ENCODE measurements at regions not wholly inside any gene's neighbourhood (a gene's known extent, or its start where the extent isn't known, plus 50 kb on each side); places are given as distances from the start of the nearest gene placed in this dataset.
"Not testable (repeated sequence)": the region's sequence is repeated elsewhere in the genome, so short reads cannot be mapped to it uniquely, and the experiment has no call there.

GRCh38 chr5:106121972-106122605 lies 1548.6 kb downstream of the EFNA5 start:
- no peak for DNase-seq (ENCODE audit: low spot score)

- DNase-seq (ENCODE audit: low spot score): no peak
Observed at GRCh38 chr5:106116682-106117081, 1554.1 kb downstream of the EFNA5 start.

DNA sequence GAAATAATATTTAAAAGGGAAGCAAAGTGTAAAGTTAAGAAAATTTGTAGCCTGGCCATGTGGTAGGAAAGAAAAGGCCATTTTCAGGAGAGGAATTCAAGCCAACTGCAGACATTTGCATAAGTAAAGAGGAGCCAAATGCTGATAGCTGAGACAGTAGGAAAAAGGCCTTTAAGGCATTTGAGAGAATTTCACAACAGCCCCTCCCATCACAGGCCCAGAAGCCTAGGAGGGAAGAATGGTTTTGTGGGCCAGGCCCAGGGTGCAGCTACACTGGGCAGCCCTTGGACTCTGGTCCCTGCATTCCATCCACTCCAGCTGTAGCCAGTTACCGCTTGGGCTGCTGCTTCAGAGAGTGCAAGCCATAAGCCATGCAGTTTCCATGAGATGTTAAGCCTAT lies 1556.8 kb downstream of the EFNA5 start:
- DNase-seq (ENCODE audit: low spot score): no peak

GRCh38 chr5:106106384-106106783 lies 1564.4 kb downstream of the EFNA5 start:
- no peak for DNase-seq (ENCODE audit: low spot score)

DNA sequence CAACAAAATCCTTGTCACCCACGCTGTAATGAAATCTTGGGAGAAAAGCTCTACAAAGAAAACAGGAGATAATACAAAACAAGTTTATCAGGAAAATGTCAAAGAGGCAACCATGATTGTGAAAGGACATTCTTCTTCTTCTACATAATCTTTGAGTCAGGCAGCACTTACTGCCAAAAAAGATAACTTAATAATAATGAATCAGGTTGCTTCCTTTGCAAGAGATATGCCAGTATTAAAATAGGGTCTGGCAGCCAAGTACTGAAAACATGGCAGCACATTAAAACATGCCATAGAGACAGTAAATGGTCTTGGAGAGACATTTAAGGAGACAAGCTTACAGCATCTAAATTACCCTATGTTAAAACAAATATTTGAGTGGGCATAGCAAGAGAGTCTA lies 1573.4 kb downstream of the EFNA5 start:
- no peak for DNase-seq (ENCODE audit: low spot score)

- DNase-seq (ENCODE audit: low spot score): no peak
Observed at GRCh38 chr5:106094839-106095238, 1575.9 kb downstream of the EFNA5 start.

GRCh38 chr5:106094204-106094607 lies 1576.5 kb downstream of the EFNA5 start:
- no peak for DNase-seq (ENCODE audit: low spot score)

DNA sequence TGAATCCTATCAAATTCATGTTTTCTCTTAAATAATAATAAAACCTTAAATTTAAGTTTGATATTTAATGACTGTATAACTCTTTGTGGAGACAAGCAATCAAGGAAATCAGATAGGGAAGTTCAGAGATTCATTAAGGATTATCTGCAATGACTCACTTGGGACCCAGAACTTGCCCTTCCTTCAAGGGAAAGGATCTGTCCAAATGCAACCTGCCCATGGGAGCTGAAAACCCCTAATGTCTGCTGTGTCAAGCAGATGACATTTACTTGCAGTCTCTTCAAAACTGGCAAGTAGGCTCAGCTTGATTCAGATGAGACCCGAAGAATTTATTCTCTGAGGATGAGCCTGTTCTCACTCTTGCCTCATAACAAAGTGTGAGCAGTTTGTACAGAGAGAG lies 1577.6 kb downstream of the EFNA5 start:
- DNase-seq (ENCODE audit: low spot score): no peak

DNA sequence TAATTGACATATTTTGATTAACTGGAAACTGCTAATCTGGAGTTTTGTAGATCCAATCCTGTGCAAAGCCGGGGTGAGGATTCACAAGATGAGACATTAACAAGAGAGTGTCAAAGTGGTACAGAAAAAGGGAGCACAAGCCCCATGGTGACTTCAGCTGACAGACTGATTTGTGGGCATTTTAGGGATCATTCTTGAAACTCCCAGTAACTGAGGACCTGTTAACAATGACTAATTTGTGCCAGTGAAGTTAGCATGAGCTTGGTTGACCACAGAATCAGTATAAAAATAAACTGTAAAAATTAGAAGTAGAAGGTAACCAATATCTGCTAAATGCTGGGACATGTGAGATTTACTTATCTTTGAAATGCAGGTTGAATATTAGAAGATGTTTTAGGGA lies 1578.3 kb downstream of the EFNA5 start:
- no peak for DNase-seq (ENCODE audit: low spot score)

DNA sequence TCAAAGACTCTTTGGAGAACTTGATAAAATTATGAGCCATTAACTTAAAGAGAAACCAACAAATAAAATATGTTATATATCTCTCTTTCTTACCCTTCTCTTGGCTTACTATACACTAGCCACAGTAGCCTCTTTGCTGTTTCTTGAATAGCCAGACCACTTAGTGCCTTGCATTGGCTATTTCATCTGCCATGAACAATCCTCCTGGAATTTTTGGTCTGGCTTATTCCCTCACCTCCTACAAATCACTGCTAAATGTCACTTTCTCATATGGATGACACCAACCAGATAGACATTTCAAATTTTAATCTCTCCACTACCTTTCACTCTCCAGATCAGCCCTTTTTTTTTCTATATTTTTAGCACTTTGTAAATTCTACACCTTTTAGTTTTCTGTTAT lies 1581.7 kb downstream of the EFNA5 start:
- no peak for DNase-seq (ENCODE audit: low spot score)

GRCh38 chr5:106088462-106088861 lies 1582.3 kb downstream of the EFNA5 start:
- no peak for DNase-seq (ENCODE audit: low spot score)

GRCh38 chr5:106086352-106086751 lies 1584.4 kb downstream of the EFNA5 start:
- no peak for DNase-seq (ENCODE audit: low spot score)

DNA sequence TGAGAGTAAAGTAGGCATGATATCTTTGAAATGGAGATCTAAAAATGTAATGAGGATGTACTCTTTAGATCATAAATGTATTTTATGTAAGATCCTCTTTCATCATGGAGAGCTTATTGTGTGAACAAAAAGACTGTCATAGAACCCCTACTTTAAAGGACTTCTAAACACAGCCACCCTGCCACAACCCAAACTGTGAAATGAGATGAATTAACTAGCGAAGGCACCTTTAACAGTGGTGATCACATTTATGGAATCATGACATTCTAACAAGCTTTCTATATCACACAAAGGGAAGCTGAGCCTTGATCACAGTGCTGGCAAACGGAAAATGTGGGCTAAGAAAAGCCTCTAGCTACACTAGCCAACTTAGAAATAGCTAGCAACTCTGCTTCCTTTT lies 1585.2 kb downstream of the EFNA5 start:
- DNase-seq (ENCODE audit: low spot score): no peak

DNA sequence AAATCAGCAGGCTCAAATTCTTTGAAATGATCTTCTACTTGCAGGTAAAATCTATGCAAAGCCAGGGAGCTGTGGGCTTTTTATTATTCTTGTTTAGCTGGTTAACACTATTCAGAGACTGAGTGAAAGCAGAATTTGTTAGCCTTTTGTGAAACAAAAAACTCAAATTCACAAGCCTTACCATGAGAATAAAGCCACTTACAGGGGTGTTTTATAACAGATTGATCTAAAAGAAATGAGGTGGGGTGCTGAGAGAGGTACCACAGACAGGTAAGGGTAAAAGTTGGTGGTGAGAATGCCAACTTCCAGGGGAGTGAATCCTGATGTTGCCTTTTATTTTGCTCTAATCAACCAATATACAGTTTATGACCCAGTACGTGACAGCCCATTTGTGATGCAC lies 1585.6 kb downstream of the EFNA5 start:
- DNase-seq (ENCODE audit: low spot score): no peak

DNA sequence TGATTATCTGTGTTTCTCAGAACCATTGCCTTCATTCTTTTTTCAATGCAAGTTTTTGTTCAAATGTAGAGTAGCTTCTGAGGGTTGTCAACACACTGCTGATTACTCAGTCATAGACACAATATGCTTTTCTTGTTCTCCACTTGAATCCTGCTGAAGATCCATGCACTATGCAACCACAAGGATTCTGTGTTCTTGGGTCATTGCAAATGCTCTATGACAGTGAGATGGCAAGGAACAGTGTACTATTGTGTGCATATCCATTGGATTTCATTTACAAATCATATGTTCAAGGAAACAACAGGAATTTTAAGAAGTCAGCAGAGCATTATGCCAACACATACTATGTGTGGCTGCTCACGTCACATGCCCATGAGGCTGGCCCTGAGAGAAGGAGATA lies 1590.2 kb downstream of the EFNA5 start:
- no peak for DNase-seq (ENCODE audit: low spot score)

DNA sequence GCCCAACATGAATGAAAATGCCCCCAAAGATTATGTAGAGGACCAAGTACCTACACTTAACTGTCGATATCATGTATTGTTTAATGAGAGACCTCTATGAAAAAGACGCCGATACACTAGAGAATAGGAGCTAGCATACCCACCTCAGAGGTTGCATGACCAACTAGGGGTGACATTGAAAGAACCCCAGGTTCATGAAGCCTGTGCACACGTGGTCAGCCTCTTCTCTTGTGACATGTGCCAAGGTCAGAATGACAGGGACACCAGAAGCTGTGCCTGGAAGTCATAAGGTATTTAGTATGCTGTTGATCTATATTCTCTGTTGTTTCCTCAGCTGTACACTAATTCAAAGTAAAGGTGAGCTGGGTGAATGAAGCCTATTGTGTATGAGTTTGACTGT lies 1594.1 kb downstream of the EFNA5 start:
- no peak for DNase-seq (ENCODE audit: low spot score)

DNA sequence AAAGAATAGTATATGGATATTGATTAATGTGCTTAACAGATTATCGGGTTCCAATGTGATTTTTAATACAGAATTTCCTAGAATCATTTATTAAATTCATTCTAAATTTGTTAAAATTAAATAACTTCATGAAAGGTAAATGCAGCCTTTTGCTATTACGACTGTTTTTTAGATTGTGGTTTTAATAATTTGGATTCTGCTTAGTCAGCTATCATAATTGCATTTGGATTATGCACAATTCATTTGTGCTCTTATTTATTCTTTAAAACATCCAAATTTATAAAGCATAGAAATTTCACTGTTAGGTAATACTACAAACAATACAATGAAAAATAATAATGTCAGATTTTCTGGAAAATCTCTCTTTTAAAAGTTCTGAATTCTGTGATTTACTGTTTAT lies 1598.5 kb downstream of the EFNA5 start:
- DNase-seq (ENCODE audit: low spot score): no peak

GRCh38 chr5:106047341-106047740 lies 1623.4 kb downstream of the EFNA5 start:
- DNase-seq (ENCODE audit: low spot score): no peak

- DNase-seq (ENCODE audit: low spot score): not testable (repeated sequence)
Observed at GRCh38 chr5:106032069-106032468, 1638.7 kb downstream of the EFNA5 start.

DNA sequence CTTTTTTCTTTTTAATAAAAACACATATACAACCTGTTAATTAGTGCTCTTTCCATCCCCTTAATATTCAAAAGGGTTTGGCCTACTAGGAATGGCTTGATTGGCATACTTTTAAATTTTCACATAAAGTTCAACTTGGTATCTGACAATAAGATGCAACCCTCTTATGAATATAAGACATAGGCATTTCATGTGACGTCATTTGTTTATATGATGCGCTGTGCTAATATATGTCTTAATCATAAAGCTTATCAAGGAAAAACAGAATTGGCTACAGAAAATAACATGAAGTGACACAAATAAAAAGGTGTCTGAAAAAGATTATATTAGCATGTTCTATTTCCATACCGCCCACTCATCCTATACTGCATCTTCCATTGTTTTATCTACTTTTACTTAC lies 1642.4 kb downstream of the EFNA5 start:
- DNase-seq (ENCODE audit: low spot score): no peak

DNA sequence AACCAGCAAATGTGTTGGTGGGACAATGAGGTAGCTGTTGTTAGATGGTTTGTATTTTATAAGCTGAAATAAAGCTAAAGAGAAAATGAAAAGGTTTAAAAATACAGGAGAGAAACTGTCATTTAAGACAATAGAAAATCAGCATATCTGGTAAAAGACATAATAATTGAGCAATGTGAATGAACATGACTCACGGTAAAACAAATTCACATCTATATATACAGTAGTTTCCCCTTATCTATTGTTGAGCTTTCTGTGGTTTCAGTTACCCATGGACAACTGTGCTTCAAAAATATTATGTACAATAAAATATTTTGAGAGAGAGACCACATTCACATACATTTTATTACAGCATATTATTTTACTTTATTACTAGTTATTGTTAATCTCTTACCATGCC lies 1649.8 kb downstream of the EFNA5 start:
- no peak for DNase-seq (ENCODE audit: low spot score)

DNA sequence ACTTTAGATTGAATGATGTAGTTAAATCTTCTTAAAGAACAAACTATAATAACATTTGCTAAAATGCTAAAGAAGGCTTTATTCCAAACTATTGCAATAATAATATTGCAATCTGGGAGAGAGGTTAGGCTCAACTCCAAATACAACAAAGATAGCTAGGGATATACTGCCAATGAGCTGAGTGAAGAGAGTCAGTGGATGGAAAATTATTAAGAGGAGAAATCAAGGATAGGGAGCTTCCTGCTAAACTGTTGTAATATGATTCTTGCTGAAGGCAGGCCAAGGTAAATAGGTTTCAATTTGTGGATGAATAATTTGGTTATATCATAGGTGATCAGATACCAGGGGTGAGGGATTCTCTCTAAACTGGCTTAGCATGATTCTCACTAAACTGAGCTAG lies 1651.5 kb downstream of the EFNA5 start:
- no peak for DNase-seq (ENCODE audit: low spot score)

GRCh38 chr5:106017243-106017857 lies 1653.4 kb downstream of the EFNA5 start:
- no peak for DNase-seq (ENCODE audit: low spot score)

- DNase-seq (ENCODE audit: low spot score): no peak
Observed at GRCh38 chr5:106014262-106014661, 1656.5 kb downstream of the EFNA5 start.

Measured in hepatic stellate cell (primary cell).